ENCODE measurements at regions not wholly inside any gene's neighbourhood (a gene's known extent, or its start where the extent isn't known, plus 50 kb on each side); places are given as distances from the start of the nearest gene placed in this dataset.

DNA sequence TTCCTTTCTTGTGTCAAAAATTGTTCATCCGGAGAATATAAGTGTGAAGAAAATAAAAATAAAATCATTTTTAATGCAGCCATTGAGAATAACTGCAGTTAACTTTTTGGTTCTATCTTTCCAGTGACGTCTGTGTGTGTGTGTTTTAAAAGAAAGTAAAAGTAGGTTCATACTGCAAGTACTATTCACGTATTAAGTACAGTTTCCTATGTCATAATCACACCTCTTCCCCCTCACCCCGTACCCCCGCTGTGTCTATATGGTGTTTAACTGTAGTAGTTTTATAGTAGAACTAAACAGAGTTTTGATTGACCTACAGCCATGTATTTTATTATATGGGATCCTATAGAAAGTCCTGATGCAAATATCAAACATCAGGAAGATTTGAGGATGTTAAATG, 78.5 kb upstream of the CLCN4 start:
- TF ChIP-seq, protein P1, sequence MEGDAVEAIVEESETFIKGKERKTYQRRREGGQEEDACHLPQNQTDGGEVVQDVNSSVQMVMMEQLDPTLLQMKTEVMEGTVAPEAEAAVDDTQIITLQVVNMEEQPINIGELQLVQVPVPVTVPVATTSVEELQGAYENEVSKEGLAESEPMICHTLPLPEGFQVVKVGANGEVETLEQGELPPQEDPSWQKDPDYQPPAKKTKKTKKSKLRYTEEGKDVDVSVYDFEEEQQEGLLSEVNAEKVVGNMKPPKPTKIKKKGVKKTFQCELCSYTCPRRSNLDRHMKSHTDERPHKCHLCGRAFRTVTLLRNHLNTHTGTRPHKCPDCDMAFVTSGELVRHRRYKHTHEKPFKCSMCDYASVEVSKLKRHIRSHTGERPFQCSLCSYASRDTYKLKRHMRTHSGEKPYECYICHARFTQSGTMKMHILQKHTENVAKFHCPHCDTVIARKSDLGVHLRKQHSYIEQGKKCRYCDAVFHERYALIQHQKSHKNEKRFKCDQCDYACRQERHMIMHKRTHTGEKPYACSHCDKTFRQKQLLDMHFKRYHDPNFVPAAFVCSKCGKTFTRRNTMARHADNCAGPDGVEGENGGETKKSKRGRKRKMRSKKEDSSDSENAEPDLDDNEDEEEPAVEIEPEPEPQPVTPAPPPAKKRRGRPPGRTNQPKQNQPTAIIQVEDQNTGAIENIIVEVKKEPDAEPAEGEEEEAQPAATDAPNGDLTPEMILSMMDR (IDR thresholded peaks at IDR 0.05) = no peak
- TF ChIP-seq POLR2A (IDR thresholded peaks at IDR 0.05) = no peak

Data from breast epithelium (tissue), 3 donors.